HG02588 (cell line): ENCODE measurements at regions not wholly inside any gene's neighbourhood (a gene's known extent, or its start where the extent isn't known, plus 50 kb on each side); places are given as distances from the start of the nearest gene placed in this dataset.

ENCODE experiments used
- ATAC-seq: cut with Tn5 transposase; IDR thresholded peaks from one replicate; pipeline ENCODE4 v1.9.1; 2021; ENCODE audit warnings: mild to moderate bottlenecking, moderate library complexity; ENCODE audit not compliant: unreplicated experiment

- no peak for ATAC-seq
Observed at GRCh38 chr22:47768027-47768426, 1005.6 kb downstream of the TBC1D22A start.

GRCh38 chr22:47767403-47767802 is 1005.0 kb downstream of the TBC1D22A start:
- ATAC-seq = no peak

GRCh38 chr22:47765757-47766156 is 1003.3 kb downstream of the TBC1D22A start:
- ATAC-seq = no peak

GRCh38 chr22:47762141-47762540 is 999.7 kb downstream of the TBC1D22A start:
- ATAC-seq = no peak

GRCh38 chr22:47759909-47760308 is 997.5 kb downstream of the TBC1D22A start:
- ATAC-seq = no peak

- ATAC-seq = no peak
Observed at GRCh38 chr22:47757741-47758140, 995.3 kb downstream of the TBC1D22A start.

- no peak for ATAC-seq
Observed at GRCh38 chr22:47750086-47750485, 987.6 kb downstream of the TBC1D22A start.

- no peak for ATAC-seq
Observed at GRCh38 chr22:47748957-47749356, 986.5 kb downstream of the TBC1D22A start.

- ATAC-seq = no peak
Observed at GRCh38 chr22:47748271-47748670, 985.8 kb downstream of the TBC1D22A start.

- ATAC-seq = no peak
Observed at GRCh38 chr22:47740109-47740805, 977.8 kb downstream of the TBC1D22A start.

- no peak for ATAC-seq
Observed at GRCh38 chr22:47739291-47740015, 977.0 kb downstream of the TBC1D22A start.

GRCh38 chr22:47738472-47739013 is 976.1 kb downstream of the TBC1D22A start:
- ATAC-seq = no peak

GRCh38 chr22:47736186-47737034 is 974.0 kb downstream of the TBC1D22A start:
- ATAC-seq = no peak

- no peak for ATAC-seq
Observed at GRCh38 chr22:47734511-47734910, 972.1 kb downstream of the TBC1D22A start.

- no peak for ATAC-seq
Observed at GRCh38 chr22:47727641-47728040, 965.2 kb downstream of the TBC1D22A start.

- no peak for ATAC-seq
Observed at GRCh38 chr22:47724751-47725150, 962.3 kb downstream of the TBC1D22A start.

GRCh38 chr22:47724030-47724429 is 961.6 kb downstream of the TBC1D22A start:
- ATAC-seq = no peak

- ATAC-seq = no peak
Observed at GRCh38 chr22:47718337-47718736, 955.9 kb downstream of the TBC1D22A start.

GRCh38 chr22:47716890-47717615 is 954.6 kb downstream of the TBC1D22A start:
- ATAC-seq = no peak

- no peak for ATAC-seq
Observed at GRCh38 chr22:47715866-47716578, 953.6 kb downstream of the TBC1D22A start.
